Upper lobe of left lung (tissue), 4 donors: ENCODE measurements at regions not wholly inside any gene's neighbourhood (a gene's known extent, or its start where the extent isn't known, plus 50 kb on each side); places are given as distances from the start of the nearest gene placed in this dataset.

ENCODE experiments used
- CTCF ChIP-seq, 6 experiments: fragments of 450-650 bp in 4 of 6; fragments of 200-600 bp in 2 of 6; sonication (generic) in 2 of 6; IDR thresholded peaks; one replicate each; pipeline ENCODE4 v1.5.1; 2016 to 2019; ENCODE audit warnings: antibody characterized with exemption in 6 of 6
- POLR2A ChIP-seq, 4 donors: fragments of 450-650 bp; IDR thresholded peaks; one replicate each; pipeline ENCODE4 v1.5.1; 2016 to 2017; ENCODE audit warnings: antibody characterized with exemption in 4 of 4, mild to moderate bottlenecking in 2 of 4
- POLR2AphosphoS5 ChIP-seq, 2 donors: sonication (generic); formaldehyde crosslinking; IDR thresholded peaks; one replicate each; pipeline ENCODE4 v1.5.1; 2017; ENCODE audit warnings: antibody characterized with exemption in 2 of 2

GRCh38 chr10:7481368-7481765, 70.5 kb upstream of the SFMBT2 start:
- TF ChIP-seq POLR2AphosphoS5 (IDR thresholded peaks at IDR 0.05) (no peak), CTCF (IDR thresholded peaks at IDR 0.05) (no peak), POLR2A (IDR thresholded peaks at IDR 0.05) (no peak)
